Prostate gland (tissue), 2 donors: ENCODE measurements at regions not wholly inside any gene's neighbourhood (a gene's known extent, or its start where the extent isn't known, plus 50 kb on each side); places are given as distances from the start of the nearest gene placed in this dataset.
"Not testable (repeated sequence)": the region's sequence is repeated elsewhere in the genome, so short reads cannot be mapped to it uniquely, and the experiment has no call there.

Source experiments
- POLR2A ChIP-seq: fragments of 450-650 bp; IDR thresholded peaks from one replicate; pipeline ENCODE4 v1.6.1; 2016; ENCODE audit warnings: antibody characterized with exemption, mild to moderate bottlenecking
- TF ChIP-seq, protein P1 (sequence below), 4 experiments: fragments of 200-600 bp in 2 of 4; fragments of 450-650 bp in 2 of 4; sonication (generic) in 2 of 4; IDR thresholded peaks; 1 replicate in 3 of 4; 2 replicates in 1 of 4; pipeline ENCODE4 v1.5.1; 2016 to 2019; ENCODE audit warnings: antibody characterized with exemption in 4 of 4, mild to moderate bottlenecking in 2 of 4, moderate library complexity in 2 of 4

DNA sequence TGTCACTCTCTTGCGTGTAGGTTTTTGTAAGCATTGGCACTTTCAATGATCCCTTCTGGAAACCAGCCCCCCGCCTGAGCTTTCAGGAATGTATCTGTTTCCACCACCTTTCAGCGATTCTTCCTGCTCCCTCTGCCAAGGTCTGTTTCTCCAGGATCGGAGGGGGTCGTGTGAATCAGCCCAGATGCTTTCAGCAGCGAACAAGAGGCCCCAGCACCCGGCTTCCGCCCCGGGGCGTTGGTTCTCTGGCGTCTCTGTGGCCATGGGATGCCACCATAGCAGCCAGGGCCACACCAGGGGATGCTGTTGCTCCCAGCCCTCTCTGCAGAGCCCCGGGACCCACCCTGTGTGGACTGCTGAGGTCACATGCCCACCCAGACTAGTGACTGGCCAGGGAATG lies 4088.2 kb upstream of the TPTE start:
- not testable (repeated sequence) for TF ChIP-seq POLR2A
- TF ChIP-seq, protein P1, sequence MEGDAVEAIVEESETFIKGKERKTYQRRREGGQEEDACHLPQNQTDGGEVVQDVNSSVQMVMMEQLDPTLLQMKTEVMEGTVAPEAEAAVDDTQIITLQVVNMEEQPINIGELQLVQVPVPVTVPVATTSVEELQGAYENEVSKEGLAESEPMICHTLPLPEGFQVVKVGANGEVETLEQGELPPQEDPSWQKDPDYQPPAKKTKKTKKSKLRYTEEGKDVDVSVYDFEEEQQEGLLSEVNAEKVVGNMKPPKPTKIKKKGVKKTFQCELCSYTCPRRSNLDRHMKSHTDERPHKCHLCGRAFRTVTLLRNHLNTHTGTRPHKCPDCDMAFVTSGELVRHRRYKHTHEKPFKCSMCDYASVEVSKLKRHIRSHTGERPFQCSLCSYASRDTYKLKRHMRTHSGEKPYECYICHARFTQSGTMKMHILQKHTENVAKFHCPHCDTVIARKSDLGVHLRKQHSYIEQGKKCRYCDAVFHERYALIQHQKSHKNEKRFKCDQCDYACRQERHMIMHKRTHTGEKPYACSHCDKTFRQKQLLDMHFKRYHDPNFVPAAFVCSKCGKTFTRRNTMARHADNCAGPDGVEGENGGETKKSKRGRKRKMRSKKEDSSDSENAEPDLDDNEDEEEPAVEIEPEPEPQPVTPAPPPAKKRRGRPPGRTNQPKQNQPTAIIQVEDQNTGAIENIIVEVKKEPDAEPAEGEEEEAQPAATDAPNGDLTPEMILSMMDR (IDR thresholded peaks at IDR 0.05) = not testable (repeated sequence)
